HG03521 (cell line): ENCODE measurements at regions not wholly inside any gene's neighbourhood (a gene's known extent, or its start where the extent isn't known, plus 50 kb on each side); places are given as distances from the start of the nearest gene placed in this dataset.
A peak's percentile ranks its signal among the peaks of the same experiment; 100 is the strongest.

Source experiments
- ATAC-seq: cut with Tn5 transposase; IDR thresholded peaks from one replicate; pipeline ENCODE4 v1.9.1; 2021; ENCODE audit warnings: mild to moderate bottlenecking, moderate library complexity; ENCODE audit not compliant: unreplicated experiment

- no peak for ATAC-seq
Measured at GRCh38 chr9:36763778-36764177, 191.1 kb downstream of the MELK start.

GRCh38 chr9:36764364-36765076, 191.8 kb downstream of the MELK start:
- no peak for ATAC-seq

GRCh38 chr9:36765077-36765390, 192.3 kb downstream of the MELK start:
- ATAC-seq, result no peak

- peak; percentile 96 for ATAC-seq
Measured at GRCh38 chr9:36765468-36766341, 193.0 kb downstream of the MELK start.

GRCh38 chr9:36768677-36769076, 196.0 kb downstream of the MELK start:
- no peak for ATAC-seq

- ATAC-seq, result no peak
Measured at GRCh38 chr9:36770025-36770424, 197.3 kb downstream of the MELK start.

GRCh38 chr9:36772449-36773403, 200.0 kb downstream of the MELK start:
- ATAC-seq, result no peak

GRCh38 chr9:36778682-36779081, 206.0 kb downstream of the MELK start:
- ATAC-seq, result no peak

GRCh38 chr9:36779582-36779981, 206.9 kb downstream of the MELK start:
- ATAC-seq, result no peak

GRCh38 chr9:36780186-36780585, 207.5 kb downstream of the MELK start:
- no peak for ATAC-seq

- no peak for ATAC-seq
Measured at GRCh38 chr9:36781533-36781932, 208.8 kb downstream of the MELK start.
